Natural killer cell (primary cell): ENCODE measurements at regions not wholly inside any gene's neighbourhood (a gene's known extent, or its start where the extent isn't known, plus 50 kb on each side); places are given as distances from the start of the nearest gene placed in this dataset.

Source experiments
- ATAC-seq, 3 donors: fragments of 150-1000 bp in 2 of 3; fragments of 200-7000 bp in 1 of 3; cut with Tn5 transposase; 1 replicate in 1 of 3; 2 replicates in 2 of 3; pipeline ENCODE4 v1.10.0; 2021; ENCODE audit warnings: mild to moderate bottlenecking in 2 of 3, moderate library complexity in 2 of 3
- DNase-seq, 2 donors: peaks; one replicate each; pipeline versions ENCODE4 v3.0.0 to v3.0.0-alpha.2; 2013 to 2021; ENCODE audit warnings: mixed read lengths in 1 of 2
- H3K27ac ChIP-seq: one replicate; pipeline ENCODE4 v1.5.1; 2013; ENCODE audit warnings: mild to moderate bottlenecking, low read length
- H3K27me3 ChIP-seq: one replicate; pipeline ENCODE4 v1.6.1; 2013; ENCODE audit warnings: low read length; ENCODE audit not compliant: control insufficient read depth, insufficient read depth
- H3K36me3 ChIP-seq: one replicate; pipeline ENCODE4 v1.6.1; 2013; ENCODE audit warnings: low read length; ENCODE audit not compliant: control insufficient read depth, insufficient read depth
- H3K4me1 ChIP-seq: one replicate; pipeline ENCODE4 v1.6.1; 2013; ENCODE audit warnings: low read length; ENCODE audit not compliant: control insufficient read depth, insufficient read depth
- H3K4me3 ChIP-seq: one replicate; pipeline ENCODE4 v1.5.1; 2013; ENCODE audit warnings: low read length
- H3K9me3 ChIP-seq: one replicate; pipeline ENCODE4 v1.6.1; 2013; ENCODE audit warnings: low read length; ENCODE audit not compliant: control insufficient read depth, insufficient read depth
- H3K27ac Mint-ChIP-seq, 2 donors: one replicate each; pipeline ENCODE4 v1.8.0; 2022; ENCODE audit warnings: mild to moderate bottlenecking in 2 of 2, mixed read lengths in 2 of 2, moderate library complexity in 1 of 2
- H3K27me3 Mint-ChIP-seq, 2 donors: one replicate each; pipeline ENCODE4 v1.8.0; 2022; ENCODE audit warnings: low read depth in 2 of 2, mixed read lengths in 2 of 2
- H3K36me3 Mint-ChIP-seq: one replicate; pipeline ENCODE4 v1.8.0; 2022; ENCODE audit warnings: mixed read lengths
- H3K4me1 Mint-ChIP-seq, 2 donors: one replicate each; pipeline ENCODE4 v1.8.0; 2022; ENCODE audit warnings: mixed read lengths in 2 of 2
- H3K4me3 Mint-ChIP-seq: one replicate; pipeline ENCODE4 v1.8.0; 2022; ENCODE audit warnings: mild to moderate bottlenecking, moderate library complexity, mixed read lengths
- H3K9me3 Mint-ChIP-seq, 2 donors: one replicate each; pipeline ENCODE4 v1.8.0; 2022; ENCODE audit warnings: mixed read lengths in 2 of 2
- WGBS: methylation state at CpG from one replicate; pipeline ENCODE4 v1.1.7; 2013; ENCODE audit warnings: missing lambda C conversion rate; ENCODE audit not compliant: insufficient coverage; 5-methylcytosine and 5-hydroxymethylcytosine counted together
- intact Hi-C: fragments of 100-400 bp; cut with micrococcal nuclease; formaldehyde crosslinking; loops from one replicate; pipeline ENCODE4 v1.14.2; 2022
- TF ChIP-seq, protein P1 (sequence below): fragments of 200-600 bp; IDR thresholded peaks from one replicate; pipeline ENCODE4 v1.8.0; 2022; ENCODE audit warnings: antibody characterized with exemption

DNA sequence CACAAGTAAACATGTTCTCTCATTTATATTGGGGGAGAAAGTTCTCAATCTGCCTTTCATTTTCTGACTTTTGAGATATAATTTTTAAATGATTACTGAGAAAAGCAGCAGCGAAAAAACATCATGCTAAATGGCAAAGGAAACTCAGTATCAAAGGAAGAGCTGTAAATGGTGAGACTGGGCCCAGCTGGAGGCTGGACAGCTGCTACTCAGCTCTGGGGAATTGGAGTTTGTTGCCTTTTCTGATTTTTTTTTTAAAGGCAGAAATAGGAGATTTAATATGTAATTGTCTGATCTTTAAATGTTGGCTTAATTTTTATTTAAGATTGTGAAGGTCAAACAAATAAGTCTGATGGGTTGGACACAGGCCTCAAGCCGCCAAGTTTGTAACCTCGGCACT, 137.1 kb upstream of the TACR1 start:
- DNase-seq (no peak), ATAC-seq (no peak)
- Mint-ChIP-seq H3K4me1 (no peaks in the 10 kb centered on the region), H3K4me3 (no peak overlapping the region), H3K36me3 (no peaks in the 10 kb centered on the region), H3K27ac (no peak overlapping the region), H3K27me3 (peaks cover 0 to 8% of the 10 kb centered on the region in 2 donors), H3K9me3 (peaks cover 2 to 3% of the 10 kb centered on the region in 2 donors)
- H3K9me3 ChIP-seq = no peaks in the 10 kb centered on the region
- H3K4me1 ChIP-seq = no peaks in the 10 kb centered on the region
- WGBS = 91% methylated on average over 3 of the region's 3 CpGs
- no peak overlapping the region for H3K27ac ChIP-seq
- no peaks in the 10 kb centered on the region for H3K36me3 ChIP-seq
- TF ChIP-seq, protein P1, sequence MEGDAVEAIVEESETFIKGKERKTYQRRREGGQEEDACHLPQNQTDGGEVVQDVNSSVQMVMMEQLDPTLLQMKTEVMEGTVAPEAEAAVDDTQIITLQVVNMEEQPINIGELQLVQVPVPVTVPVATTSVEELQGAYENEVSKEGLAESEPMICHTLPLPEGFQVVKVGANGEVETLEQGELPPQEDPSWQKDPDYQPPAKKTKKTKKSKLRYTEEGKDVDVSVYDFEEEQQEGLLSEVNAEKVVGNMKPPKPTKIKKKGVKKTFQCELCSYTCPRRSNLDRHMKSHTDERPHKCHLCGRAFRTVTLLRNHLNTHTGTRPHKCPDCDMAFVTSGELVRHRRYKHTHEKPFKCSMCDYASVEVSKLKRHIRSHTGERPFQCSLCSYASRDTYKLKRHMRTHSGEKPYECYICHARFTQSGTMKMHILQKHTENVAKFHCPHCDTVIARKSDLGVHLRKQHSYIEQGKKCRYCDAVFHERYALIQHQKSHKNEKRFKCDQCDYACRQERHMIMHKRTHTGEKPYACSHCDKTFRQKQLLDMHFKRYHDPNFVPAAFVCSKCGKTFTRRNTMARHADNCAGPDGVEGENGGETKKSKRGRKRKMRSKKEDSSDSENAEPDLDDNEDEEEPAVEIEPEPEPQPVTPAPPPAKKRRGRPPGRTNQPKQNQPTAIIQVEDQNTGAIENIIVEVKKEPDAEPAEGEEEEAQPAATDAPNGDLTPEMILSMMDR = no peak
- H3K27me3 ChIP-seq = no peaks in the 10 kb centered on the region
- intact Hi-C loops = no loop called here
- H3K4me3 ChIP-seq = no peak overlapping the region

DNA sequence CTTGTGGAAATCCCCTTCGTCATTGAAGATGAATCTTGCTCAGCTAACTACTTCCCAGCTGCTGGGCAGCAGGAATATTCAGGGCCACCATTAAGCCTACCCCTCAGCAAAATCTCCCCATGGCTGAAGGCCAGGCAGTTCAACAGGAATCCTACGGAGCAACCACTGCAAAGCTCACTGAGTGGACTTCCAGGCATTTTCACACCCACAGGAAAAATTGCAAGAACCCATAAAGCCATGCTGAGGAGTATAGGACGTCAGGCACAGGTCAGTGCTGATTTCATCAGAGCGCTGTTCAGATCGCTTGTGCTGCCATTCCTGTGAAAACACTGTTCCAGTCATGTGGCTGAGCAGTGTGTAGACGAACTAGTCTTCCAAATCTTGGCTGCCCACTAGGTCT, 134.8 kb upstream of the TACR1 start:
- no peak for ATAC-seq
- H3K36me3 Mint-ChIP-seq = no peaks in the 10 kb centered on the region
- Histone ChIP-seq H3K36me3 (no peaks in the 10 kb centered on the region), H3K27ac (no peak overlapping the region), H3K9me3 (no peaks in the 10 kb centered on the region), H3K4me1 (no peaks in the 10 kb centered on the region), H3K4me3 (no peak overlapping the region), H3K27me3 (no peaks in the 10 kb centered on the region)
- no peak for DNase-seq
- H3K4me1 Mint-ChIP-seq = no peaks in the 10 kb centered on the region
- no peak overlapping the region for H3K27ac Mint-ChIP-seq
- no peak overlapping the region for H3K4me3 Mint-ChIP-seq
- TF ChIP-seq, protein P1 = no peak
- H3K27me3 Mint-ChIP-seq = peaks cover 0 to 3% of the 10 kb centered on the region in 2 donors
- peaks cover under 1 to 3% of the 10 kb centered on the region in 2 donors for H3K9me3 Mint-ChIP-seq
- intact Hi-C loops = no loop called here
- WGBS = 84% methylated on average over 6 of the region's 6 CpGs

DNA sequence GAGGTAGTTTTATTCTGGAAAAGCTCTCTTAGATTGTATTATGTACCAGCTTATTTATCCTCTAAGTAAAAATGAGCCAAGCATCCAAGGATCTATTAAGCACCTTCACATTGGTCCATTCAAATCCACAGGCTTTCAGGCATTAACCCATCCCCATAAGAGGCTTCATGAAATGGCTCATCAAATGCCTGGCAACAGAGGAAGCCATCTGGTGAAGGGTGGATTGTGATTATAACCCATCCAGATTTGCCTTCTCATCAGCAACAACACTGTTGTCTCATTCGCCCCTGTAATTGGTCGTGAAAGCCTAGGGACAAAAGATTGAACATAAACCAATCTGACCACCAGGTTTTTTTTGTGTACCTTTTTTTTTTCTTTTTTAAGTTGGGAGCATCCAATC, 134.3 kb upstream of the TACR1 start:
- no peaks in the 10 kb centered on the region for H3K4me1 Mint-ChIP-seq
- no peaks in the 10 kb centered on the region for H3K36me3 ChIP-seq
- no peaks in the 10 kb centered on the region for H3K9me3 ChIP-seq
- peaks cover 3% of the 10 kb centered on the region in 2 donors for H3K9me3 Mint-ChIP-seq
- no peak overlapping the region for H3K27ac Mint-ChIP-seq
- intact Hi-C loops = no loop called here
- H3K36me3 Mint-ChIP-seq = no peaks in the 10 kb centered on the region
- H3K27me3 ChIP-seq = no peaks in the 10 kb centered on the region
- DNase-seq (no peak), ATAC-seq (no peak)
- no peak overlapping the region for H3K4me3 Mint-ChIP-seq
- TF ChIP-seq, protein P1 = no peak
- no peak overlapping the region for H3K4me3 ChIP-seq
- no peak overlapping the region for H3K27ac ChIP-seq
- no peaks in the 10 kb centered on the region for H3K4me1 ChIP-seq
- H3K27me3 Mint-ChIP-seq = peaks cover 0 to 3% of the 10 kb centered on the region in 2 donors
- WGBS = 100% methylated on average over 2 of the region's 2 CpGs

DNA sequence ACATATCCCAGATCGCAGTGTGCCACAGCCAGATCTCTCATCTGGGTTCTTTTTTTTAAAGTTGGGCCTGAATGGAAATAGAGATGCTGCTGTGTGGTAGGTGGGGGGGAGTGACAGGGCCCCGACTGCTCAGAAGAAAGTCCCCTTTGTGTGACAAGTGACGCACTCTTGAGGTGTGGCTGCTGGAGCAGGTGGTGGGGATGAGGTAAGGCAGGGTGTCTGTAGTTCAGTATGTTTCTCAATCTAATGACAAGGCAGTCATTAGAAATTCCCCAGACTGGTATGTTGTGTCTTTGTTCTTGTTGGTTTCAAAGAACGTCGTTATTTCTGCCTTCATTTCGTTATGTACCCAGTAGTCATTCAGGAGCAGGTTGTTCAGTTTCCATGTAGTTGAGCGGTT, 128.8 kb upstream of the TACR1 start:
- H3K36me3 ChIP-seq = no peaks in the 10 kb centered on the region
- DNase-seq = no peak
- H3K4me3 Mint-ChIP-seq = no peak overlapping the region
- peaks cover 0 to 3% of the 10 kb centered on the region in 2 donors for H3K27me3 Mint-ChIP-seq
- H3K4me3 ChIP-seq = no peak overlapping the region
- H3K4me1 Mint-ChIP-seq = no peaks in the 10 kb centered on the region
- H3K9me3 ChIP-seq = no peaks in the 10 kb centered on the region
- H3K4me1 ChIP-seq = no peaks in the 10 kb centered on the region
- H3K27ac ChIP-seq = no peak overlapping the region
- peaks cover 0 to 6% of the 10 kb centered on the region in 2 donors for H3K9me3 Mint-ChIP-seq
- no peak overlapping the region for H3K27ac Mint-ChIP-seq
- intact Hi-C loops = no loop called here
- WGBS = 94% methylated on average over 3 of the region's 7 CpGs
- TF ChIP-seq, protein P1 = no peak
- H3K27me3 ChIP-seq = no peaks in the 10 kb centered on the region
- no peaks in the 10 kb centered on the region for H3K36me3 Mint-ChIP-seq
- ATAC-seq = no peak
